Effector CD4-positive, alpha-beta T cell (primary cell): ENCODE measurements at regions not wholly inside any gene's neighbourhood (a gene's known extent, or its start where the extent isn't known, plus 50 kb on each side); places are given as distances from the start of the nearest gene placed in this dataset.

Source experiments
- DNase-seq: peaks from one replicate; pipeline ENCODE4 v3.0.0-alpha.2; 2020

GRCh38 chr14:87080146-87080545, 912.8 kb downstream of the GALC start:
- no peak for DNase-seq

- DNase-seq, result no peak
Measured at GRCh38 chr14:87079416-87079815, 913.6 kb downstream of the GALC start.

- no peak for DNase-seq
Measured at GRCh38 chr14:87076922-87077321, 916.1 kb downstream of the GALC start.

GRCh38 chr14:87076146-87076545, 916.8 kb downstream of the GALC start:
- DNase-seq, result no peak

- DNase-seq, result no peak
Measured at GRCh38 chr14:87073880-87074570, 919.0 kb downstream of the GALC start.

- no peak for DNase-seq
Measured at GRCh38 chr14:87067591-87067990, 925.4 kb downstream of the GALC start.

GRCh38 chr14:87067061-87067460, 925.9 kb downstream of the GALC start:
- no peak for DNase-seq

- DNase-seq, result no peak
Measured at GRCh38 chr14:87066221-87066817, 926.7 kb downstream of the GALC start.

GRCh38 chr14:87065366-87065765, 927.6 kb downstream of the GALC start:
- DNase-seq, result no peak

- no peak for DNase-seq
Measured at GRCh38 chr14:87063181-87063580, 929.8 kb downstream of the GALC start.

- no peak for DNase-seq
Measured at GRCh38 chr14:87060405-87060804, 932.6 kb downstream of the GALC start.

GRCh38 chr14:87059060-87059839, 933.7 kb downstream of the GALC start:
- DNase-seq, result no peak

- DNase-seq, result no peak
Measured at GRCh38 chr14:87055007-87055406, 938.0 kb downstream of the GALC start.

GRCh38 chr14:87052646-87053225, 940.2 kb downstream of the GALC start:
- no peak for DNase-seq

- DNase-seq, result no peak
Measured at GRCh38 chr14:87050421-87050820, 942.6 kb downstream of the GALC start.

GRCh38 chr14:87049950-87050349, 943.0 kb downstream of the GALC start:
- DNase-seq, result no peak

- no peak for DNase-seq
Measured at GRCh38 chr14:87046960-87047359, 946.0 kb downstream of the GALC start.

GRCh38 chr14:87045956-87046355, 947.0 kb downstream of the GALC start:
- DNase-seq, result no peak

GRCh38 chr14:87045246-87045645, 947.7 kb downstream of the GALC start:
- DNase-seq, result no peak

- DNase-seq, result no peak
Measured at GRCh38 chr14:87044807-87045206, 948.2 kb downstream of the GALC start.

GRCh38 chr14:87043667-87044200, 949.2 kb downstream of the GALC start:
- DNase-seq, result no peak

GRCh38 chr14:87042354-87042753, 950.6 kb downstream of the GALC start:
- DNase-seq, result no peak

- DNase-seq, result no peak
Measured at GRCh38 chr14:87041290-87042020, 951.5 kb downstream of the GALC start.
